ENCODE measurements at regions not wholly inside any gene's neighbourhood (a gene's known extent, or its start where the extent isn't known, plus 50 kb on each side); places are given as distances from the start of the nearest gene placed in this dataset.
A peak's percentile ranks its signal among the peaks of the same experiment; 100 is the strongest.

GRCh38 chr11:37812281-37812880 is 1214.3 kb upstream of the RAG2 start:
- DNase-seq (ENCODE audit: low spot score) = peak; percentile 86

- no peak for DNase-seq (ENCODE audit: low spot score)
Observed at GRCh38 chr11:37811349-37811748, 1213.3 kb upstream of the RAG2 start.

DNA sequence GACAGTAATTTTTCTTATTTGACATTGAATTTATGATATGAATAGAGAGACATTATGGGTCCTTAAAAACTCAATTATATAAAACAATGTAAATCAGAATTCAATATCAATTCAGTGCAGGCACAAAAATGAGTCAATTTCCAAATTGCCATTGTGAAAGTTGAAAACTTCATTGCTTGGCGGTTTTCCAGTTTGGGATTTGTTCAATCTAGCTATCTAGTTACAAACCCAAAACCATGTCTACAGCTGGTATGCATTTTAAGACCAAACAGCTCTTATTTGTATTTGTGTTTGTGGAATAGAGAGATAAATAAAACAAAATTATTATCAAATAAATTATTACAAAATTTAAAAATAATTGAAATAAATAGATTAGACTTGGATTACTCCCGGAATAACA is 1206.6 kb upstream of the RAG2 start:
- DNase-seq (ENCODE audit: low spot score) = no peak

GRCh38 chr11:37788141-37788877 is 1190.3 kb upstream of the RAG2 start:
- no peak for DNase-seq (ENCODE audit: low spot score)

- DNase-seq (ENCODE audit: low spot score) = no peak
Observed at GRCh38 chr11:37786214-37786755, 1188.2 kb upstream of the RAG2 start.

DNA sequence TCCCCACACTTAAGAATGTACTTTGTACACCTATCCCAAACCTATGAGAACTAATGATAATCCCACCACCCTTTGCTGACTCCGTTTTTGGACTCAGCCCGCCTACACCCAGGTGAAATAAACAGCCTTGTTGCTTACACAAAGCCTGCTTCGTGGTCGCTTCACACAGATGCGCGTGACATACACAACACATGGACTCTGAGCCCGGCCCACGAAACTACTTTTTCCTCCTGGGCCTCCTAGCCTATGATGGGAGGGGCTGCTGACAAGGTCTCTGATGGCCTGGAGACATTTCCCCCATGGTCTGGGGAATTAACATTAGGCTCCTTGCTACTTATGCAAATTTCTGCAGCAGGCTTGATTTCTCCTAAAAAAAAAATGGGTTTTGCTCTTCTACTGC is 1176.4 kb upstream of the RAG2 start:
- DNase-seq (ENCODE audit: low spot score) = no peak

GRCh38 chr11:37770145-37770544 is 1172.1 kb upstream of the RAG2 start:
- DNase-seq (ENCODE audit: low spot score) = no peak

DNA sequence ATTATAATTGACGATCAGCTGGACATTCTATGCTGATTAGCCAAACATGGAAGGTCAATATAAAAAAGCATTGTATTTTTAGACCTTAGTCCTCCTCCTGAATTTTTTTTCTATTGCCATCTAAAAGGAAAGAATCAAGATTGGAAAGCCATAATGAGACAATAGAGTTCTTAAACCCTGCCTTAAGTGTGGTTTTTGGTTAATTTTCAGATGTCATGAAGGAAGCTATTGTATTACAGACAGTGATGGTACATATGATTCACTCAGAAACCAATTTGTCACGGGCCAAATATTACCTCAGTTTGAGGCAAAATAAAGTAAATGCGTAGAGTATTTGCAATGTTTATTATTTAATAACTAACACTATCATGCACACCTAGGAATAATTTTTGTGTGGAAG is 1164.0 kb upstream of the RAG2 start:
- DNase-seq (ENCODE audit: low spot score) = no peak

GRCh38 chr11:37755521-37755920 is 1157.5 kb upstream of the RAG2 start:
- DNase-seq (ENCODE audit: low spot score) = no peak

DNA sequence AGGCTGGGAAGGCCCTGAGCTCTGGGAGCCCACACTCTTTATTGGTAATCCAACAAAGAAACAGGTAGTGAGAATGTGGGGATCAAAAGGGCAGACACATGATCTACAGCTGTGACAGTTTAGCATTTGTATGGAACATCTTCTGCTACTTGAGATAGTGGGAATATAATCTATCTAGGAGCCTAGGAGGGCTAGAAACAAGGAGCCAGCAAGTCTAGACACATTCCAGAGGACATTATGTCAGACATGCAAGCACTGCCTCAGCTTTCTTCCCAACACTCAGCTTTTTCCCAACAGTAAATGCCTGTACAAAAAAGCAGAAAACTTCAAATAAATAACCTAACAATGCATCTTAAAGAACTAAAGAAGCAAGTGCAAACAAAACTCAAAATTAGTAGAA is 1150.6 kb upstream of the RAG2 start:
- DNase-seq (ENCODE audit: low spot score) = no peak

- DNase-seq (ENCODE audit: low spot score) = no peak
Observed at GRCh38 chr11:37747121-37747520, 1149.1 kb upstream of the RAG2 start.

- no peak for DNase-seq (ENCODE audit: low spot score)
Observed at GRCh38 chr11:37727371-37727770, 1129.3 kb upstream of the RAG2 start.

GRCh38 chr11:37724315-37724714 is 1126.3 kb upstream of the RAG2 start:
- DNase-seq (ENCODE audit: low spot score) = no peak

- DNase-seq (ENCODE audit: low spot score) = no peak
Observed at GRCh38 chr11:37721485-37721884, 1123.4 kb upstream of the RAG2 start.

DNA sequence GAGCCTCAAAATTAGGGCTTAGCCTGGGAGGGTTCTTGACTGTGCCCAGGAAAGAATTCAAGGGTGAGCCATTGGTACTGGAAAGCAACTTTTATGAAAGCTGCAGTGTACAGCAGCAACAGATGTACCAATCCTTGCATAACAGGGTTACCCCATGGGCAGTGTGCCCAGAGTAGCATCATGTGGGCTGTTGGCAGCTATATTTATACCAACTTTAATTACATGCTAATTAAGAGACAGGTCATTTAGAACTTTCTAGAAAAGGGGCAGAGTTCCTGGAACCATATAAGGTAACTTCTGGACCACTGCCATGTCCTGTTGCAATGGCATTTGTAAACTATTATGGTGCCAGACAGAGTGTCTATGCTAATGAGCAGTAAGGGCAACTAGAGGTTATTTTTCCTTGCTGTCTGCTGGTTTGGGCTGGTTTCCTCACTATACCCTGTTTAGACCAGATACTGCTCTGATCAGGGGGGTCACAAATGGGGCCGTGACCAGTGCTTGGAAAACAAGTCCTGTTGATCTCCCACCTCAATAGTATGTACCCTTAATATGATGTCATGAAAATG is 1120.5 kb upstream of the RAG2 start:
- no peak for DNase-seq (ENCODE audit: low spot score)

DNA sequence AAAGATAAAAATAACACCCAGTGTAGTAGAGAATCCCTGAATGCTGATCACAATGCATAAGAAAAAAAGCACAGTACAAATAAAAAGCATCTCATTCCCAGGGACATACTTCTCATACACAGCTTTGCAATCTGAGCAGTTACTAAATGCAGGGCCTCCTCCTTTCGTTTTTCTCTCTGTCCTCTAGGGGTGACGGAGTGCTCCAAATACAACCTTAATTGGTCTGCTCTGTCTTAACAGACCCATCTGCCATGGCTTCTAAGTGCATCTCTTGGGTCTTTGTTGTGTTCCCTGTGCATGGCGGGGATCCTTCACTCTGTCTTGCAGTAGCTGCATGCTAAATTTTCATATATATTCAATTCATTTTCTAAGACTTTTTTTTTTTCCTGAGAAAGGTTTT is 1114.2 kb upstream of the RAG2 start:
- DNase-seq (ENCODE audit: low spot score) = no peak

DNA sequence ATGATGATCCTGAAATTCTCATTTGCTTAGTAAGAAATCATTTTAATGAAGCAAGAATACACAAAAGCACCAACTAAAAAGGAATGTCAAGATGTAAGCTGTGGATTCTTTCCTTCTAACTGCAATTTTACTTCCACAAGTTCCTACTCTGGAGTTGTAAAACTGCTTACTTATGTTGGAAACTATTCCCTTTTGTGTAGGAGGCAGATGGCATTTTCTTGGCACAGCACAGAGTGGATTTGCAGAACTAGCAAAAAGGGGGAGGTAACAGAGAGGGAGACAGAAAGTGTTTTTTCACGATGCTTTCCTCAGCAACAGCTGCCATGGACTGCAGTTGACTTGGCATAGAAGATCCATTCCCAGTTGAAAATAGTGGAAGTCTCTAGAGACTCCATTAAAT is 1112.0 kb upstream of the RAG2 start:
- DNase-seq (ENCODE audit: low spot score) = no peak

DNA sequence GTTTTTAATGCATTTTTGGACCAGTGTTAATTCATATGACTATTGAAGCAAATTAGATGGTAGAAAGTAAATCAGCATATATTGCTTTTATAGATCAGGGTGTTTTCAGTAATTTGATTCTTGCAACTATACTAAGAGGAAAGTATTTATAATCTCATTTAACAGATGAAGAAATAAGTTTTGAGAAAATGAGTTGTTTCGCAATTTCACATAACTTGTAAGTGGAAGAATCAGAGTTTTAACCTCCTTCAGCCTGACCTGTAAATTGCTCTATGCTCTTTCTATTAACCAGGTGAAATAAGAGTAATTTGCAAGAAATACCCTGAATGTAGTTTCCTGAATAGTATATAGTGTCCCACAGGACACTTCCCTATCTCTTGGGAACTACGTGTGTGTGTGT is 1106.8 kb upstream of the RAG2 start:
- no peak for DNase-seq (ENCODE audit: low spot score)

DNA sequence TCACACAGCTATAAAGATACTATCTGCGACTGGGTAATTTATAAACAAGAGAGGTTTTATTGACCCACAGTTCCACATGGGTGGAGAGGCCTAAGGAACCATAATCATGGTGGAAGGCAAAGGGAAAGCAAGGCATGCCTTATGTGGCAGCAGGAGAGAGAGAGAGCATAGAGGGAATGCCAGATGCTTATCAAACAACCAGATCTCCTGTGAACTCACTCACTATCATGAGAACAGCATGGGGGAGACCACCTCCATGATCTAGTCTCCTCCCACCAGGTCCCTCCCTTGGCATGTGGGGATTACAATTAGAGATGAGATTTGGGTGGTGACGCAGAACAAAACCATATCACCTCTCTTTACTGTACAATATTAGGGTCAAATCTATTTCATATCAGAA is 1101.6 kb upstream of the RAG2 start:
- DNase-seq (ENCODE audit: low spot score) = no peak

DNA sequence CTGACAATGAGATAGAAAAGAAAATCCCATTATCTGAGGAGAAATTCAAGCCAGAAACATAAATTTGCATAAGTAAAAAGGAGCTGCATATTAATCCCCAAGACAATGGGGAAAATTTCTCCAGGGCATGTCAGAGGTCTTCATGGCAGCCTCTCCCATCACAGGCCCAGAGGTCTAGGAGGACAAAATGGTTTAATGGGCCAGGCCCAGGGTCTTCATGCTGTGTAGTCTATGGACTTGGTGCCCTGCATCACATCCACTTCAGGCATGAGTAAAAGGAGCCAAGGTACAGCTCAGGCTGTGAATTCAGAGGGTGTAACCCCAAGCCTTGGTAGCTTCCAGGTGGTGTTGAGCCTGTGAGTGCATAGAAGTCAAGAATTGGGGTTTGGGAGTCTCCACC is 1097.2 kb upstream of the RAG2 start:
- no peak for DNase-seq (ENCODE audit: low spot score)

DNA sequence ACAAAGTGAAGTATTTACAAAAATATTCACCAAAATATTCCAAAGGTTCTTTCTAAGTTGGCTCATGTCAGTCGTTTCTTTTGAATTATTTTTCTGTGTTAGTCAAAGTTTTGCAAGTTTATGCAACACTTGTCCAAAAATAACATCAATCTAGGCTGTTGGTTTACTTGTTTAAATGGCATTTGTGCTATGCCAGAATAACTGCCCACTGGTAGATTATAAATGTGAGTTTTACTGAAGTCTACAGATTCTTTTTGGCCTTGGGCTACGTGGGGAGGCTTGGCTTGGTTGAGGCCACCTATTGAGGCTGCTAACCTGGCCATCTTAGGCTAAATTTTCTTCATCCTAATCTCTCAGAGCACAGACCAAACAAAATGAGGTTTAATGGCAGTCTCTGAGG is 1091.9 kb upstream of the RAG2 start:
- DNase-seq (ENCODE audit: low spot score) = no peak

DNA sequence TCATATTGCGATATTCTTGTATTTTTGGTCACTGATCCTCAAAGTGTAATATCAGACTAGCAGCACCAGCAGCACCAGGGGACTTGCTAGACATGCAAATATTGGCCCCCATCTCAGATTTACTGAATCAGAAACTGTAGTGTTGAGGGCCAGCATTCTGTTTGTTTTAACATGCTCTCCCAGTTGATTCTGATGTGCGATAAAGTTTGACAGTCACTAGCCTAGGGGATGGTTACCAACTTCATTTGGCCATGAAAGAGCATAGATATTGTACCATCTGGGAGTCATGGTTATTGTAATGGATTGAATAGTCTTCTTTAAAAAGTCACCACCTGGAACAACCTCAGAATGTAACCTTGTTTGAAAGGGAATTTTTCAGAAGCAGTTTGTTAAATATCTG is 1090.4 kb upstream of the RAG2 start:
- DNase-seq (ENCODE audit: low spot score) = no peak

GRCh38 chr11:37687130-37687529 is 1089.1 kb upstream of the RAG2 start:
- no peak for DNase-seq (ENCODE audit: low spot score)
